GM19023 (cell line): ENCODE measurements at regions not wholly inside any gene's neighbourhood (a gene's known extent, or its start where the extent isn't known, plus 50 kb on each side); places are given as distances from the start of the nearest gene placed in this dataset.

Experiments used
- ATAC-seq: cut with Tn5 transposase; IDR thresholded peaks from one replicate; pipeline ENCODE4 v1.9.1; 2021; ENCODE audit warnings: mild to moderate bottlenecking, moderate library complexity; ENCODE audit not compliant: unreplicated experiment

DNA sequence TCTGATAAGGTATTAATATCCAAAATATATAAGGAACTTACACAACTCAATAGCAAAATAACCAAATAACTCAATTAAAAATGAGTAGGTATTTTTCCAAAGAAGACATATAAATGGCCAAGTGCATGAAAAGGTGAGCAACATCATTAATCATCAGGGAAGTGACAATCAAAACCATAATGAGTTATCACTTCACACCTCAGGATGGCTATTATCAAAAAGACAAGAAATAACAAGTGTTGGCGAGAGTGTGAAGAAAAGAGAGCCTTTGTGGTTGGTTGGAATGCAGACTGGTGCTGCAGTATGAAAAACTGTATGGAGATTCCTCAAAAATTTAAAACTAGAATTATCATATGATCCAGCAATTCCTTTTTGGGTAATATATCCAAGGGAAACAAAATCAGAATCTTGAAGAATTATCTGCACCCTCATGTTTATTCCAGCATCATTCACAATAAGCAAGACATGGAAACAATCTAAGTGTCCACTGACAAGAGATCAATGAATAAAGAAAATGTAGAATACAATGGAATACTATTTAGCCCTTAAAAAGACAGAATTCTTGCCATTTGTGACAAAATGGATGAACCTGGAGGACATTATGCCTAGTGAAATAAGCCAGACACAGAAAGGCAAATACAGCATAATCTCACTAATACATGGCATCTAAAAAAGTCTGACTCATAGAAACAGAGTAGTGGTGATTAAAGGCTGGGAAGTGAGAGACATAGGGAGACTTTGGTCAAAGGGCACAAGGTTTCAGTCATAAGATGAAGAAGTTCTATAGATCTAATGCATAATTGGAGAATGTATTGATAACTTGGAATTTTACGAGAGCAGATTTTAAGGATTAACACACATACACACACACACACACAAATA is 175.6 kb downstream of the FOXA2 start:
- no peak for ATAC-seq

- ATAC-seq: no peak
Observed at GRCh38 chr20:22407237-22408193, 176.9 kb downstream of the FOXA2 start.

GRCh38 chr20:22404419-22405170 is 179.8 kb downstream of the FOXA2 start:
- ATAC-seq: no peak

DNA sequence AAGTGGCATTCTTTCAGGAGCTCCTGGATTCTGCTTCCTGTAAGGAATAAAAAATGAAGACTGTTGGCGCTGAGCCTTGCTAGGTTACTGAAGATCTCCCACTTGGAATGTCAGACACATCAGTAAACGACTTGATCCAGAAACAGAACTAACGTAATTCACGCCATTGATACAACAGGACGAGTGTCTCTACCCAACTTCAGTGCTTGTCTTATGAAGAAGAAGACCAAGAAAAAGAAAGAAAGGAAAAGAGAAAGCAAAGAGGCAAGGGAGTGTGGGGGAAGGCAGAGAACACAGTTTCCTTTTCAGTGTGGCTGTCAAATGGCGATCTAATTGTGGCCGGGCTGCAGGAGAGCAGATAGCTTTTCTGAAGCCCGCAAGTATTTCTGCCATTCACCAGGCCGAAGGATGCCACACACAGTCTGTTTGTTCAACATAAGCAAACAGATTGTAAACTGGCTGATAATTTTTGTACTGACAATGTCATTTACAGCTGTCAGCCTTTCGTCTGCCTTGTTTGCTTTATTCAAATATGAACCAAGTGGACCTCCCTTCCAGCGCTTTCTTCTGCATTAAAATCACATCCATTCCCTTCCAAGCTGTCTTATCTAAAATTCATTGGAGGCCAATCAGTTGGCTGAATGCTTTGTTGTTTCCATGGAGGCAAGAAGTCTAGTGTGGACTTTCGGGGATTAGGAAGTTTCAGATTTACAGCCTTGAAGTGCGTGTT is 180.6 kb downstream of the FOXA2 start:
- no peak for ATAC-seq

- ATAC-seq: no peak
Observed at GRCh38 chr20:22403022-22403631, 181.2 kb downstream of the FOXA2 start.

- ATAC-seq: no peak
Observed at GRCh38 chr20:22402550-22402949, 181.8 kb downstream of the FOXA2 start.

GRCh38 chr20:22400440-22400839 is 183.9 kb downstream of the FOXA2 start:
- ATAC-seq: no peak

- no peak for ATAC-seq
Observed at GRCh38 chr20:22394583-22394982, 189.8 kb downstream of the FOXA2 start.

DNA sequence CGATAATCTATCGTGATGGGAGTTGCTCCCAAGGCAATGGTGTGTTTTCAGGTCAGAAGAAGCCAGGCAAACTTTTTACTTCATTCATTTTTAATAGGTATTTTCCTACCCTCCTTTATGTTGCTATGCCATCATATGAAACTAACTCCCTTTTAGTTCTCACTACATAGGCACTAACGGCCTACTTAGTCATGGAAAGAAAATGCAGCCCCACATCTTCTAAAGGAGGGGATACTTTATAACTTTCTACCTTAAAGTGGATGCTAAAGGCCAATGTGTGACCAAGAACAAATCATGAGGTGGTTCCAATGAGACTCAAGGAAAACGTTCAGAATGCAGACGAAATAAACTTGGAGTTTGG is 193.8 kb downstream of the FOXA2 start:
- ATAC-seq: no peak

DNA sequence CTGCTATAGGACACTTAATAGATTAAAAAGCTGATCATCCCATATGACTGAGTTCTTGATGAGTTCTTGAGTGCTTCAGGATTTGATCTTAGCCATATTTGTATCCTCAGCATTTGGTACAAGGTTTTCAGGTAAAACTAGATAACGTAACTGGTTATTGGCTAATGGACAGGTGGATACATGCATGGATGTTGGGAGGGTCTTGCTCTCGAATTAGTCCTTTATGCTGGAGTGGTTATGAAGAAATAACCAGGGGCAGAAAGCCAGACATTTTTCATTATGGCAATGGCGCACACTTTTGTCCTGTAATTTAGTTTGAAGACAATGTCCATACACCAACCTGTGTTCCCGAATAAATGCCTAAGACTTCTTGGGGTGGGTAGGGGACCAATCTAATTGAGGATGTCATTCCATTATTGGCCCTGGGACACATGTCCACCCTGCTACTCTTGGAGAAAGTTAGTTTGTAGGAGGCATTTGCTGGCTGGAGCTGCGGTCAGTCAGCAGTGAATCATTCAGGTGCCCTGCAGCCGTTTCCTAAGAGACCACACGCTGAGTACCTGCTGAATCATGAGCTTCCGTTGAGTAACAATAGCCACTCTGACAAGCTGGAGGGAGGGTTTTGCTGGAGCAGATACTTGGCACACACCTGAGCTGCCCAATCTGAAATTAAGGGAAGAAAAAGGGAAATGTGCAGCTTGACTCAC is 194.4 kb downstream of the FOXA2 start:
- ATAC-seq: no peak

DNA sequence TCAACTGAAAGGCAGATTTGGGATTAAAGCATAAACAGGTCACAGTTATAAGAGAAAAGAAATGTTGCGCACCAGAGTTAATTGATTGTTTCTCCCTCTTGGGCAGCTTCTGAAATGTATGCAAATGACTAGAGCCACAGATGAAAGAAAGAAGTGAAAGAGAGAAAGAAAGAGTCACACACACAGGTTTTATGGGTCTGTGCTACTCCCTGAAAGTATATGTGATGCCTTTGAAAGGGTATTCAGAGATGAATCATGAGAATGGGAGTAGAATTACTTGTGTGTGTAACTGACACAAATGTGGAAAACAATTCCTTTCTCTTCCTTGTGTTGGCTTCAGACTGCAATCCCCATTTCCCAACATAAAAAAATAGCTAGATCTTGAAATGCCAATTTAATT is 196.9 kb downstream of the FOXA2 start:
- ATAC-seq: no peak

GRCh38 chr20:22386306-22386623 is 198.1 kb downstream of the FOXA2 start:
- no peak for ATAC-seq

- no peak for ATAC-seq
Observed at GRCh38 chr20:22385602-22386305, 198.6 kb downstream of the FOXA2 start.

- no peak for ATAC-seq
Observed at GRCh38 chr20:22384978-22385377, 199.4 kb downstream of the FOXA2 start.

DNA sequence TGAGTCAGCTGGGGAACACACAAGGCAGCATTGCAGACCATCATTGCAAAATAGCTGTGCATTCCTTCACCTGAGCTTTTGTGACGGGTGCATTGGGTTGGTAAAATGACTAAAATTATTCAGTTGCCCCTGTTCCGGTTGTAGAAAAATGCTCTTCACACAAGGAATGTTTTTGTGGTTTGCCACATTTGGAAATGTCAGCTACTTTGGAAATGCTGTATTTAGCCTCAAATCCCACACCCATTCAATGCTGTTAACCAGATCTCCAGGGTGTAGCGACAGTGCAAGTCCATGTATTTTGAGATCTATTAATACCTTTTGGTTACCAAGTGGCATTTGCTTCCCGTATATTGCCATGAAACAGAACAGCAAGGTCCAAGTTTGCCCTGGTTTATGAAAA is 201.2 kb downstream of the FOXA2 start:
- ATAC-seq: no peak

GRCh38 chr20:22382742-22383141 is 201.6 kb downstream of the FOXA2 start:
- ATAC-seq: no peak

- no peak for ATAC-seq
Observed at GRCh38 chr20:22381812-22382416, 202.5 kb downstream of the FOXA2 start.

DNA sequence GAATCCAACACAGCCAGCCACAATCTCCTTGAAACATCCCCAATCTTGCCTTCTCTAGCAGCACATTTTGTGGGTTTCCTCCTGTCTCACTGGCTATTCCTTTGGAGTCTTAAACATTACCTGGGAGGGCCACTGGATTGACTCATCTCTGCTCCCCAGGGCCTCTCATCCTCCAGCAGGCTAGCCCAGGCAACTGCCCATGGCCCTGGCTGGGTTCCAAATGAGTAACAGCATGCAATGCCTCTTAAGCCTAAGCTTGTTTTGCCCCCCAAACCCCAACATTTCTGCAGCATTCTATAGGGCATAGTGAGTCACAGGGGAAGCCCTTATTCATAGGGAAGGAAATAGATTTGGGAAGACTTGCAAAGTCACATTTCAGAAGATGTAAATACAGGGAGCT is 204.9 kb downstream of the FOXA2 start:
- ATAC-seq: no peak
